Cardiac fibroblast (primary cell): ENCODE measurements at regions not wholly inside any gene's neighbourhood (a gene's known extent, or its start where the extent isn't known, plus 50 kb on each side); places are given as distances from the start of the nearest gene placed in this dataset.

Experiments used
- DNase-seq, 2 donors: peaks; one replicate each; pipeline versions ENCODE4 v3.0.0 to v3.0.0-alpha.2; 2010; ENCODE audit warnings: low read depth in 2 of 2
- H3K4me3 ChIP-seq, 2 donors: replicated peaks in 1 of 2; 1 replicate in 1 of 2; 2 replicates in 1 of 2; pipeline ENCODE4 v1.5.1; 2011; ENCODE audit warnings: low read depth in 2 of 2, low read length in 2 of 2, mild to moderate bottlenecking in 2 of 2, moderate library complexity in 1 of 2
- TF ChIP-seq, protein P1 (sequence below): IDR thresholded peaks from one replicate; pipeline ENCODE4 v1.5.1; 2011; ENCODE audit warnings: low read depth, mild to moderate bottlenecking, low read length, inconsistent platforms

- DNase-seq: no peak
- TF ChIP-seq, protein P1, sequence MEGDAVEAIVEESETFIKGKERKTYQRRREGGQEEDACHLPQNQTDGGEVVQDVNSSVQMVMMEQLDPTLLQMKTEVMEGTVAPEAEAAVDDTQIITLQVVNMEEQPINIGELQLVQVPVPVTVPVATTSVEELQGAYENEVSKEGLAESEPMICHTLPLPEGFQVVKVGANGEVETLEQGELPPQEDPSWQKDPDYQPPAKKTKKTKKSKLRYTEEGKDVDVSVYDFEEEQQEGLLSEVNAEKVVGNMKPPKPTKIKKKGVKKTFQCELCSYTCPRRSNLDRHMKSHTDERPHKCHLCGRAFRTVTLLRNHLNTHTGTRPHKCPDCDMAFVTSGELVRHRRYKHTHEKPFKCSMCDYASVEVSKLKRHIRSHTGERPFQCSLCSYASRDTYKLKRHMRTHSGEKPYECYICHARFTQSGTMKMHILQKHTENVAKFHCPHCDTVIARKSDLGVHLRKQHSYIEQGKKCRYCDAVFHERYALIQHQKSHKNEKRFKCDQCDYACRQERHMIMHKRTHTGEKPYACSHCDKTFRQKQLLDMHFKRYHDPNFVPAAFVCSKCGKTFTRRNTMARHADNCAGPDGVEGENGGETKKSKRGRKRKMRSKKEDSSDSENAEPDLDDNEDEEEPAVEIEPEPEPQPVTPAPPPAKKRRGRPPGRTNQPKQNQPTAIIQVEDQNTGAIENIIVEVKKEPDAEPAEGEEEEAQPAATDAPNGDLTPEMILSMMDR: no peak
These were observed 251.0 kb downstream of the FAM43A start for GRCh38 chr3:194936659-194937058.

DNA sequence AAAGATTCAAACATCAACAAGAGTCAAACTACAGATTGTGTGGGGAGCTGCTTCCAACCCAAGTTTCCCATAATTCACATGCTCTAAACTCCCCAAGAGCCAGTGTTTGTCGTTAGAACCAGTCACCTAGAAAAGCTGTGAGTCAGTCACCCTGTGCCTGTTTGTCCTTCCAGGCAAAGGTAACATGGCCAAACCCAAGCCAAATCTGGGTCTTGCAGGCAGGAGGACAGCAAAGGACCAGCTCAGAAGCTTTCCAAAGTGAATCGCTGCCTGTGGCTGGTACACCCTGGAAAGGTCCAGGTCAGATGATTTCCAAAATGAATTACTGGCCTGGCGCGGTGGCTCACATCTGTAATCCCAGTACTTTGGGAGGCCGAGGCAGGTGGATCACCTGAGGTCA, 251.5 kb downstream of the FAM43A start:
- DNase-seq: no peak
- TF ChIP-seq, protein P1: no peak
- H3K4me3 ChIP-seq: no peak overlapping the region

More at GRCh38 chr3:194936659-194937058, 251.0 kb downstream of the FAM43A start:
- H3K4me3 ChIP-seq: no peak overlapping the region

DNA sequence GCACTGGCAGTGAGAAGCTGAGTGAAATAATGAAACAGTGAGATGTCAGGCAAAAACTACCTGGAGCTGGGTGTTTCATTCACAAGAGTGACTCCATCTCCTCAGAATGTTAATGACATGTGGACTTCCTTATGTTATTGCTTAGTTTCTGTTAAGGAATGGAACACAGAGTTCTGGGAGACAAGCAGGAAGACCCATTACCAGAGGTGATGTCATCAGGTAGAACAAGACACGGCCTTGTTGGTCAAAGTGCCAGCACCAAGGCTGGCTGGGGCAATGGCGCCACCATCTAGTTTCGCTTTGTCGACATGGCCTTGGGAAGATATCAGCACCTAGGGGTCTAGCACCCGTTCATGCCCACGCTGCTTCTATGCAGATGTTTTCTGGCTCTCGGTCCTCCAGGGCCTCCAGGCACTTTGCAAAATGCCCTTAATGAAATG, 252.2 kb downstream of the FAM43A start:
- peak in 1 of 2 donors; percentile 29 for DNase-seq
- no peak overlapping the region for H3K4me3 ChIP-seq
- TF ChIP-seq, protein P1: no peak

- TF ChIP-seq, protein P1: no peak
- H3K4me3 ChIP-seq: no peak overlapping the region
- peak; percentile 76 to 84 for DNase-seq
These were observed 253.3 kb downstream of the FAM43A start for GRCh38 chr3:194938845-194939531.

DNA sequence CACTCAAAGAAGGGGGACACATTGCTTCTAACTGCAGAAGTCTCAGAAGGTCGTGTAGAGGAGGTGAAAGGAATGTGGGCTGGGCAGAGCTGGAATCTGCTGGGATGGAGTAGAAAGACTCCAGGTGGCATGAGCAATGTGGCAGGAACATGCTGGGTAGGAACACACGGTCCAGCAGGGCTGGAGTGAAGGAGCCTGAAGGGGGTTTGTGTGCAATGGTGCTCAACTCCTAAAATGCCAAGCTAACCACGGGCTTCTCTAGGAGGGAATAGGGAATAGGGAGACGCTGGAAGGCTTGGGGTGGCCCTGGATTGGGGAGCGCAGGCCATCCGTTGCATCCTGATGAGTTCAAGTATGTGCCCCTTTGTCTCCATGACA, 253.8 kb downstream of the FAM43A start:
- TF ChIP-seq, protein P1: no peak
- no peak overlapping the region for H3K4me3 ChIP-seq
- no peak for DNase-seq

- no peak overlapping the region for H3K4me3 ChIP-seq
- DNase-seq: no peak
- TF ChIP-seq, protein P1: no peak
These were observed 254.5 kb downstream of the FAM43A start for GRCh38 chr3:194939949-194940770.
